Right renal cortex interstitium (tissue), 3 donors: ENCODE measurements at regions not wholly inside any gene's neighbourhood (a gene's known extent, or its start where the extent isn't known, plus 50 kb on each side); places are given as distances from the start of the nearest gene placed in this dataset.
"Not testable (repeated sequence)": the region's sequence is repeated elsewhere in the genome, so short reads cannot be mapped to it uniquely, and the experiment has no call there.

ENCODE experiments used
- DNase-seq, 3 donors: peaks; one replicate each; pipeline ENCODE4 v3.0.0-alpha.2; 2013; ENCODE audit warnings: low read depth in 3 of 3, low spot score in 2 of 3

DNA sequence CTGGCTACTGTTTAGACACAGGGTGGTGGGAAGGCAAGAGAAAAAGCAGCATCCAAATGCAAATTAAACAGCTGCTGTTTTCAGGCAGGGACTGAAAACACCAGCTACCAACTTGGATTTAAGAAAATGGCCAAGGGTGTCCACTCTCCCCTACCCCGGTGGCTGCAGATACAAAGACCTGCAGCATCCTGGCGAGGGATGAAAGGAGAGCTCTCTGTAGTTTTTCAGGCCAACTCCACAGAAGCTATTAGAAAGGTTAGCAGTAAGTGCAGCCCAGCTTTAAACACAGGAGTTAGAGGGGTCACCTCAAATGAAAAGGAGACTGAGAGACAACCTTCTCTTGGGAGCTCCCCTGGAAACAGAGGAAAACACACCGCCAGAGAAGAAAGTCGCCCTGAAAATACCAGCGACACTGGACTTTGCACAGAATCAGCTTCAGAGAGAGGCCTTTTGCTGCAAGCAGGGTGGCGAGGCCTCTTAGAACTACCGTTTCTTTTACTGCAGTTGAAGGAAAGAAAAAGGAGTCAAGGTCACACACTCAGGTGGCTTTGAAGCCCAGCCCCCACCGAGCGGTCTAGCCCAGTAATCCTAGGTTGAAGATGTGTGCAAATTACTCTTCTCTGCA is 74.4 kb upstream of the TIAM1 start:
- DNase-seq, result no peak

GRCh38 chr21:31417214-31417613 is 73.2 kb upstream of the TIAM1 start:
- DNase-seq, result not testable (repeated sequence)

DNA sequence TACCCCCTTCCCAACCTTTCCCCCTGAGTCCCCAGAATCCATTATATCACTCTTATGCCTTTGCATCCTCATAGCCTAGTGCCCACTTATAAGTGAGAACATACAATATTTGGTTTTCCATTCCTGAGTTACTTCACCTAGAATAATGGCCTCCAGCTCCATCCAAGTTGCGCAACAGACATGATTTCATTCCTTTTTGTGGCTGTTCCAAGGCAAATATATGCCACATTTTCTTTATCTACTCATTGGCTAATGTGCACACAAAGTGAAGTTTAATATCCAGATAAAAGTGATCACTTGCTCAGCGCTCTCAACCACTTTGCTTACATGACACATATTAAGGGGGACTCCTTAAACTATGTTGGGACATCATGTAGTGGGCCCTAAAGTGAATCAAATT is 72.4 kb upstream of the TIAM1 start:
- no peak for DNase-seq

- DNase-seq, result no peak
Measured at GRCh38 chr21:31414263-31415000, 70.4 kb upstream of the TIAM1 start.

- no peak for DNase-seq
Measured at GRCh38 chr21:31413698-31414097, 69.6 kb upstream of the TIAM1 start.

GRCh38 chr21:31410499-31411131 is 66.6 kb upstream of the TIAM1 start:
- DNase-seq, result no peak

GRCh38 chr21:31409831-31410487 is 65.9 kb upstream of the TIAM1 start:
- no peak for DNase-seq

- DNase-seq, result no peak
Measured at GRCh38 chr21:31408301-31409088, 64.4 kb upstream of the TIAM1 start.

DNA sequence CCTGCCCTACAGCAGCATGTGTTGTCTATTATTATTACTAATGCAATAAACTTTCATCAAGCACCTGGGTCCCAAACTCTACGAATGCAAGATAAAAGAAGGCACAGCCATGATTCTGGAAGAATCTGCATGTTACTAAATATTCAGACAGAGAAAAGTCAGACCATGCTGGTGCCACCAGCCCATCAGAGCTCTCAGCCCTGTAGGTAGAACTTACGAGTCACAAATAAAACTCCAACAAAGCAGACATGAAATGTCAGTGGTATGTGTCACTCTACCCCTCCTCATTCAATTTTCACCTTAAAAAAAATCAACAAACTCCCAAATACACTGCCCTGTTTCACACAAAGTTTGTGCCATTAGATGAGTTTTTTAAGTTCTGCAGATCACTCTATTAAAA is 62.4 kb upstream of the TIAM1 start:
- DNase-seq, result no peak

DNA sequence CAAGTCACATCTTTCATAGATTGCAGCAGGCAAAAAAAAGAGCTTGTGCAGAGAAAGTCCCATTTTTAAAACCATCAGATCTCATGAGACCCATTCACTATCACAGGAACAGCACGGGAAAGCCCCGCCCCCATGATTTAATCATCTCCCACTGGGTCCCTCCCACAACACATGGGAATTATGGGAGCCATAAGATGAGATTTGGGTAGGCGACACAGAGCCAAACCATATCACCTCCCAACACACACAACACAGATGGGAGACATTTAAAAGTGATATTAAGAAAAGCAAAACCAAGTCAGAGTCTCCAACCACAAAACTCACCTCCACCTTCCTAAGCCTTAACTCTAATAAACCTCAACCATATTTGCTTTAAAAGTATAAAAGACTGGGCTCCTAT is 61.5 kb upstream of the TIAM1 start:
- DNase-seq, result no peak

DNA sequence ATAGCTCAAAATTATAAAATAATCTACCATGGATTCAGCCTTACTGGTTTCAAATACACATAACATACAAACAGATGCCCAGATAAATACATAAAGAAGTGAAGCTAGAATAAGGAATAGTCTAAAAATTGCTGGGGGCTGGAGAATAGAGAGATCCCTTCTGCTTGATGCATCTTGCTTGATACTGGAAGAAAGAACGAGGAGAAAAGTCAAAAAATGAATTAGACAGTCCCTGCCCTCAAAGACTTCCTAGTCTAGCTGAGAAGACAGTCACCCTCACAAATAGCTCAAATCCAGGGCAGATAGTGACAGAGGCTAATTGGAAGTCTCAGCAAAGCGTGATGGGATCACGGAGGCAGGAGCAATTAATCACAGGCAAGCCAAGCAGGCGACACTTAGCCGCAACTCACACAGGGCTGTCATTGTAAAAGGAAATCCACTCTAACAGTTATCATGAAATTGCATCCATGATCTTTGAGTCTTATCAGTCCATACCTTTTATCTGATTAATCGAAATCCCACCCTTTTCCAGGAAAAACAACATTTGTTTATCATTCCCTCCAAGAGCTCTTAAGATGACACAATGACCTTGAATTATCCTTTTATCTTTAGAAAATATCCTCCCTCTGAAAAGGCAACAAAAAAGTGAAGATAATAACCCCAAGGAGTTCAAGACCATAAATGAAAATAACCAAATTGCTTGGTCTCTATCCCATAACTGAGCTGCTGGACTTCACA is 59.7 kb upstream of the TIAM1 start:
- DNase-seq, result no peak

DNA sequence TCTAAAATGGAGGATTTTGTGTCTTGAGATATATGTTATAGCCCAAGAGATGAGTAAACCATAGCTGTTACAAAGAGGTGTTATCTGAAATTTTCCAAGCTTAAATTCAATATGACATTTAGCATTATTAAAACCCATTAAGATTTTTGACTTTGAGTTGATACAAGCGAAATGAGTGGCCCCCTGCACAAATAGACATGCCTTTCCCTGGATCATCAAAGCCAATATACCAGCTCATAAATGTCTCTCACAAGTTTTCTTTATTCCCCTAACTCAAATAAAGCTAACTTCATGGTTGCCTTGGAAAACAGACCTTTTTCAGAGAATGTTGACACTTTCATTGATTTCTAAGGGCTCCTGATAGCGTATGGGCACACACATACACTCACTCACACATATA is 55.5 kb upstream of the TIAM1 start:
- no peak for DNase-seq

- DNase-seq, result no peak
Measured at GRCh38 chr21:31398574-31398973, 54.5 kb upstream of the TIAM1 start.

DNA sequence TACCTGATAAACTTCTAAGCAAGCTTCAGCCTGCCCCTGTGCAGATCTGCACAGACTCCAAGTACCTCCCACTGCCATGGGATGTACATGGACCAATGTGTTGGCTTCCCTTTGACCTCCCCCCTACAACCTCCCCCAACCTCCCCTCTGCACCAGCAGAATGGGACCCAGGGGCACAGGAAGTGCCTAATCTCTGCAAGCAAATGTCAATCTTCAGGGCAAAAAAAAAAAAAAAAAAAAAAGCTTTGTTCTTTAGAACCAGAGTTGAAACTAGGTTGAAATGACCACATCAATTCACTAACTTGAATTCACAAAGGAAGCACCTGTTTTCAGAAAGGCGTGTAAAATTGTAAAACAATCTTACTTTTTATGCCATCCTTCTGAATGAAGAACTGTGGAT is 53.9 kb upstream of the TIAM1 start:
- no peak for DNase-seq

GRCh38 chr21:31397515-31397926 is 53.5 kb upstream of the TIAM1 start:
- DNase-seq, result no peak

GRCh38 chr21:31397030-31397429 is 53.0 kb upstream of the TIAM1 start:
- no peak for DNase-seq

DNA sequence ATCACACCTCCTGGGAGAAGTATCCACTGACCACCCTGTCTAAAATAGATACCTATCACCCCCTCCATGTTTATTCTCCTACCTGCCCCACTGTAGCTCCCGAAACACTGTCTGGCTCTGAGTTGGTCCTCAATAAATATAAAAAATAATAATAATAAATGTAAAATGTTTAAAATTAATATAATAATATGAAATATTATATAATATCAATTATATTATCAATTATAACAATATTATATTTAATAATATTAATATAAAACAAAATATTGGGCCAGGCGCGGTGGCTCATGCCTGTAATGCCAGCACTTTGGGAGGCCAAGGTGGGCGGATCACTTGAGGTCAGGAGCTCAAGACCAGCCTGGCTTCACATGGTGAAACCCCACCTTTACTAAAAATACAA is 52.3 kb upstream of the TIAM1 start:
- DNase-seq, result no peak

DNA sequence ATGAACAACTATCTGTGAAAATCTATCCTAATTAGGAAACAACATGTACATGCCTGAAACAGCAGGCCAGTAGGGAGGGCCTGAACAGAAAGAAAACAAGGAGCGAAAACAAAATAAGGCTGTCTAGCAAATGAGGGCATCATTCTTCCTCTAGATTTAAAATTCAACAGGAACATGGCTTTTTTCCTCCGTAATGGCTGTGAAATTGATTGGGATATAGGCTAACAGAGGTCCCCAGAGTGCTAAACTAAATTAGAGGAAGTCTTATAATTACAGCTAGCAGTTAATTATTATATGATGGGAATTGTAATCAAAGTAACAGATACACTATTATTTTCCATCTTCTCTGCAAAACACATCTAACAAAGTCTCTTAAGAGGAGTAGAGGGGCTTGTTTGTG is 51.7 kb upstream of the TIAM1 start:
- no peak for DNase-seq

- DNase-seq, result no peak
Measured at GRCh38 chr21:31395268-31395667, 51.2 kb upstream of the TIAM1 start.

- no peak for DNase-seq
Measured at GRCh38 chr21:31394309-31394708, 50.2 kb upstream of the TIAM1 start.
